ENCODE measurements at regions not wholly inside any gene's neighbourhood (a gene's known extent, or its start where the extent isn't known, plus 50 kb on each side); places are given as distances from the start of the nearest gene placed in this dataset.

DNA sequence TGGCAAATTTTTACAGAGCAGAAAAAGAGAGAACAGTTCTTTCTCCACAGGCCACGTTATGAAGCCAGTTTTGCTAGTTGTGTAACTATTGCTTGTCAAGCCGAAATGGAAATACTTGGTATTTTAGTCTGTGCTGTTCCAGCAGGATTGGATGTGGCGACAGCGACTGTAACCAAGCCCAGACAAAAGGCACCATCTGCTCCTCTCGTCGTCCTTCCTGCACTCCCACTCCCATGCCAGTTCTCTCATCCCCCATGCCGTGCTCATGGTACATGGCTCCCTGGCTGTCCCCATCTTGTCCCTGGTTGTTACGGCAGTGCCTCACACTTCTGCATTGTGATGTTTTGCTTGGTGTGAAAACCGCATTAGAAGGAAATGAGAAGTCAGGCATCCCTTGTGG, 185.7 kb upstream of the FZD8 start:
- TF ChIP-seq, protein P1, sequence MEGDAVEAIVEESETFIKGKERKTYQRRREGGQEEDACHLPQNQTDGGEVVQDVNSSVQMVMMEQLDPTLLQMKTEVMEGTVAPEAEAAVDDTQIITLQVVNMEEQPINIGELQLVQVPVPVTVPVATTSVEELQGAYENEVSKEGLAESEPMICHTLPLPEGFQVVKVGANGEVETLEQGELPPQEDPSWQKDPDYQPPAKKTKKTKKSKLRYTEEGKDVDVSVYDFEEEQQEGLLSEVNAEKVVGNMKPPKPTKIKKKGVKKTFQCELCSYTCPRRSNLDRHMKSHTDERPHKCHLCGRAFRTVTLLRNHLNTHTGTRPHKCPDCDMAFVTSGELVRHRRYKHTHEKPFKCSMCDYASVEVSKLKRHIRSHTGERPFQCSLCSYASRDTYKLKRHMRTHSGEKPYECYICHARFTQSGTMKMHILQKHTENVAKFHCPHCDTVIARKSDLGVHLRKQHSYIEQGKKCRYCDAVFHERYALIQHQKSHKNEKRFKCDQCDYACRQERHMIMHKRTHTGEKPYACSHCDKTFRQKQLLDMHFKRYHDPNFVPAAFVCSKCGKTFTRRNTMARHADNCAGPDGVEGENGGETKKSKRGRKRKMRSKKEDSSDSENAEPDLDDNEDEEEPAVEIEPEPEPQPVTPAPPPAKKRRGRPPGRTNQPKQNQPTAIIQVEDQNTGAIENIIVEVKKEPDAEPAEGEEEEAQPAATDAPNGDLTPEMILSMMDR (IDR thresholded peaks at IDR 0.05), result no peak
- no peak for TF ChIP-seq POLR2A (IDR thresholded peaks at IDR 0.05)
- TF ChIP-seq POLR2AphosphoS5 (IDR thresholded peaks at IDR 0.05), result no peak
